Smooth muscle cell (in vitro differentiated cells): ENCODE measurements at regions not wholly inside any gene's neighbourhood (a gene's known extent, or its start where the extent isn't known, plus 50 kb on each side); places are given as distances from the start of the nearest gene placed in this dataset.
A peak's percentile ranks its signal among the peaks of the same experiment; 100 is the strongest.

ENCODE experiments used
- DNase-seq: peaks from one replicate; lab custom pipeline; 2025; ENCODE audit not compliant: unreplicated experiment; lab: John Stamatoyannopoulos, UW
- H2AFZ ChIP-seq: fragments of 200-600 bp; sonication (generic); 2 replicates; pipeline ENCODE4 v1.6.0; 2016; ENCODE audit warnings: antibody characterized with exemption, low read depth, mild to moderate bottlenecking
- H3F3A ChIP-seq: fragments of 200-600 bp; sonication (generic); 2 replicates; pipeline ENCODE4 v1.6.0; 2017; ENCODE audit warnings: antibody characterized with exemption, low read depth
- H3K27ac ChIP-seq: fragments of 200-600 bp; sonication (generic); 2 replicates; pipeline ENCODE4 v1.5.1; 2016; ENCODE audit warnings: low read depth, mild to moderate bottlenecking
- H3K27me3 ChIP-seq: fragments of 200-600 bp; sonication (generic); 2 replicates; pipeline ENCODE4 v1.6.1; 2016; ENCODE audit warnings: low read depth, mild to moderate bottlenecking
- H3K36me3 ChIP-seq: fragments of 200-600 bp; sonication (generic); 2 replicates; pipeline ENCODE4 v1.5.1; 2016; ENCODE audit warnings: low read depth
- H3K4me1 ChIP-seq: fragments of 200-600 bp; sonication (generic); 2 replicates; pipeline ENCODE4 v1.5.1; 2016; ENCODE audit warnings: low read depth
- H3K4me2 ChIP-seq: fragments of 200-600 bp; sonication (generic); 2 replicates; pipeline ENCODE4 v1.6.0; 2016; ENCODE audit warnings: mild to moderate bottlenecking
- H3K4me3 ChIP-seq: fragments of 200-600 bp; sonication (generic); 2 replicates; pipeline ENCODE4 v1.5.1; 2016; ENCODE audit warnings: mild to moderate bottlenecking
- H3K79me2 ChIP-seq: fragments of 200-600 bp; sonication (generic); 2 replicates; pipeline ENCODE4 v1.6.0; 2016; ENCODE audit warnings: low read depth, mild to moderate bottlenecking
- H3K9ac ChIP-seq: fragments of 200-600 bp; sonication (generic); 2 replicates; pipeline ENCODE4 v1.6.0; 2016; ENCODE audit warnings: low read depth
- H3K9me3 ChIP-seq: fragments of 200-600 bp; sonication (generic); replicated peaks from 2 replicates; pipeline ENCODE4 v1.5.1; 2016; ENCODE audit warnings: low read depth
- H4K20me1 ChIP-seq: fragments of 200-600 bp; sonication (generic); 2 replicates; pipeline ENCODE4 v1.6.0; 2016; ENCODE audit warnings: low read depth
- WGBS: methylation state at CpG from one replicate; pipeline ENCODE4 v1.1.7; 2016; ENCODE audit warnings: low lambda C conversion rate; 5-methylcytosine and 5-hydroxymethylcytosine counted together
- TF ChIP-seq, protein P1 (sequence below): fragments of 200-600 bp; sonication (generic); IDR thresholded peaks from 2 replicates; pipeline ENCODE4 v1.5.1; 2017; ENCODE audit warnings: borderline replicate concordance, mild to moderate bottlenecking, antibody characterized with exemption; ENCODE audit not compliant: insufficient read depth, poor library complexity, severe bottlenecking

DNA sequence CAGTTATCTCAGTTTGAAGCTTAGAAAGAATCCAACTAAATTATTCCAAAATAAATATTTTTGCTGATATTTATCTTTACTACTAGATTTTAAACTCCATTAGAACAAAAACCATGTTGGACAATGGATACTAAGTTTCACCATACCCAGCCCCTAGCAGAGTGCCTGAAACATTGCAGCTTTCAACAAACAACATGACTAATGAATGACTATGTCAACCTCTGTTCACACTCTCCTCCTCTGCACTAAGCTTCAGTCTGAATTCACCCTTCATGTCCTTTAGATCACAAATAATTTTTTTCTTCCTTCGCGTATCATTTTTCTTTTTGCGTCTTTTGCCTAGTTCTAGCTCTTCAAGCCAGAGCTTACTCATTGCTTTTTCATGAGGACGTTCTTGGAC, 315.2 kb downstream of the PCDH10 start:
- Histone ChIP-seq H3K9ac (no peak overlapping the region), H3K4me3 (no peak overlapping the region), H3K9me3 (no peaks in the 10 kb centered on the region), H2AFZ (peak overlapping the region; percentile 51), H3K27ac (no peak overlapping the region), H3K4me1 (no peaks in the 10 kb centered on the region), H3K36me3 (no peaks in the 10 kb centered on the region), H3K79me2 (no peaks in the 10 kb centered on the region), H3K4me2 (no peak overlapping the region), H3K27me3 (no peaks in the 10 kb centered on the region), H4K20me1 (no peaks in the 10 kb centered on the region), H3F3A (no peaks in the 10 kb centered on the region)
- WGBS = 95% methylated on average over 4 of the region's 4 CpGs
- no peak for DNase-seq
- TF ChIP-seq, protein P1, sequence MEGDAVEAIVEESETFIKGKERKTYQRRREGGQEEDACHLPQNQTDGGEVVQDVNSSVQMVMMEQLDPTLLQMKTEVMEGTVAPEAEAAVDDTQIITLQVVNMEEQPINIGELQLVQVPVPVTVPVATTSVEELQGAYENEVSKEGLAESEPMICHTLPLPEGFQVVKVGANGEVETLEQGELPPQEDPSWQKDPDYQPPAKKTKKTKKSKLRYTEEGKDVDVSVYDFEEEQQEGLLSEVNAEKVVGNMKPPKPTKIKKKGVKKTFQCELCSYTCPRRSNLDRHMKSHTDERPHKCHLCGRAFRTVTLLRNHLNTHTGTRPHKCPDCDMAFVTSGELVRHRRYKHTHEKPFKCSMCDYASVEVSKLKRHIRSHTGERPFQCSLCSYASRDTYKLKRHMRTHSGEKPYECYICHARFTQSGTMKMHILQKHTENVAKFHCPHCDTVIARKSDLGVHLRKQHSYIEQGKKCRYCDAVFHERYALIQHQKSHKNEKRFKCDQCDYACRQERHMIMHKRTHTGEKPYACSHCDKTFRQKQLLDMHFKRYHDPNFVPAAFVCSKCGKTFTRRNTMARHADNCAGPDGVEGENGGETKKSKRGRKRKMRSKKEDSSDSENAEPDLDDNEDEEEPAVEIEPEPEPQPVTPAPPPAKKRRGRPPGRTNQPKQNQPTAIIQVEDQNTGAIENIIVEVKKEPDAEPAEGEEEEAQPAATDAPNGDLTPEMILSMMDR = no peak

DNA sequence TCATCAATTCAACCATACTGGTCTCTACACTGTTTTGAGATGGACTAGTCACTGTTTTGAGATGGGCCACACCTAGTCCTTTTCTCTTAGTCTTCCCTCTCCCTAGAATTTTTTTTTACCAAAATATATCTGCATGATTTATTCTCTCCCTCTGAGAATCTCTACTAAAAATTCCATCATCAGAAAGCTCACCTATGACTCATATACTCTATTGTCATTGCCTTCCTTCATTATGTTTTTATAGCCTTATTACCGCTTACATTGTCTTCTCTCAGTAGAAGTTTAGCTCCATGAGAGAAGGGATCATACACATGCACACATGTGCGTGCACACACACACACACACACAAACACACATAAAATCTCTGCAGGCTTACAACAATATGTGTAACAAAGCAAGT, 303.6 kb downstream of the PCDH10 start:
- WGBS = 93% methylated on average over 2 of the region's 2 CpGs

GRCh38 chr4:133450813-133451212, 301.7 kb downstream of the PCDH10 start:
- Histone ChIP-seq H3K36me3 (no peaks in the 10 kb centered on the region), H3K4me3 (no peak overlapping the region), H3K27me3 (no peaks in the 10 kb centered on the region), H3K9me3 (no peaks in the 10 kb centered on the region), H3K79me2 (no peaks in the 10 kb centered on the region), H4K20me1 (no peaks in the 10 kb centered on the region), H3K4me1 (no peaks in the 10 kb centered on the region), H3F3A (no peaks in the 10 kb centered on the region), H3K27ac (no peak overlapping the region), H3K9ac (no peak overlapping the region), H2AFZ (no peak overlapping the region), H3K4me2 (no peak overlapping the region)
- DNase-seq = no peak
- WGBS = 95% methylated on average over 17 of the region's 17 CpGs
- TF ChIP-seq, protein P1 = no peak

More for the DNA sequence above, 303.6 kb downstream of the PCDH10 start:
- Histone ChIP-seq H2AFZ (no peak overlapping the region), H4K20me1 (no peaks in the 10 kb centered on the region), H3K36me3 (no peaks in the 10 kb centered on the region), H3K4me1 (no peaks in the 10 kb centered on the region), H3K79me2 (no peaks in the 10 kb centered on the region), H3K9ac (no peak overlapping the region), H3K4me2 (no peak overlapping the region), H3K27me3 (no peaks in the 10 kb centered on the region), H3K27ac (no peak overlapping the region), H3K4me3 (no peak overlapping the region), H3F3A (no peaks in the 10 kb centered on the region), H3K9me3 (no peaks in the 10 kb centered on the region)
- no peak for DNase-seq
- TF ChIP-seq, protein P1 = no peak

GRCh38 chr4:133440404-133440803, 291.3 kb downstream of the PCDH10 start:
- no peak overlapping the region for H2AFZ ChIP-seq
- no peaks in the 10 kb centered on the region for H3K9me3 ChIP-seq
- no peak overlapping the region for H3K9ac ChIP-seq
- TF ChIP-seq, protein P1 = no peak
- H3K4me3 ChIP-seq = no peak overlapping the region
- no peak overlapping the region for H3K27ac ChIP-seq
- no peaks in the 10 kb centered on the region for H3K4me1 ChIP-seq
- no peaks in the 10 kb centered on the region for H3K79me2 ChIP-seq
- H3K27me3 ChIP-seq = no peaks in the 10 kb centered on the region
- no peaks in the 10 kb centered on the region for H3K36me3 ChIP-seq
- no peaks in the 10 kb centered on the region for H4K20me1 ChIP-seq
- H3K4me2 ChIP-seq = no peak overlapping the region
- no peaks in the 10 kb centered on the region for H3F3A ChIP-seq
- DNase-seq = no peak
